GM21529 (cell line): ENCODE measurements at regions not wholly inside any gene's neighbourhood (a gene's known extent, or its start where the extent isn't known, plus 50 kb on each side); places are given as distances from the start of the nearest gene placed in this dataset.
"Not testable (repeated sequence)": the region's sequence is repeated elsewhere in the genome, so short reads cannot be mapped to it uniquely, and the experiment has no call there.

Experiments
- ATAC-seq: cut with Tn5 transposase; IDR thresholded peaks from one replicate; pipeline ENCODE4 v1.9.1; 2021; ENCODE audit not compliant: unreplicated experiment

- ATAC-seq: no peak
These were observed 98.4 kb upstream of the FRMD4A start for GRCh38 chr10:14429043-14429700.

- ATAC-seq: no peak
These were observed 94.3 kb upstream of the FRMD4A start for GRCh38 chr10:14425034-14425433.

GRCh38 chr10:14423111-14423744, 92.5 kb upstream of the FRMD4A start:
- no peak for ATAC-seq

GRCh38 chr10:14422431-14422830, 91.7 kb upstream of the FRMD4A start:
- no peak for ATAC-seq

GRCh38 chr10:14421941-14422340, 91.2 kb upstream of the FRMD4A start:
- no peak for ATAC-seq

GRCh38 chr10:14417336-14417735, 86.6 kb upstream of the FRMD4A start:
- not testable (repeated sequence) for ATAC-seq

- no peak for ATAC-seq
These were observed 85.6 kb upstream of the FRMD4A start for GRCh38 chr10:14416308-14416700.

GRCh38 chr10:14415676-14416307, 85.1 kb upstream of the FRMD4A start:
- ATAC-seq: no peak

- no peak for ATAC-seq
These were observed 84.2 kb upstream of the FRMD4A start for GRCh38 chr10:14414901-14415300.

- ATAC-seq: no peak
These were observed 82.8 kb upstream of the FRMD4A start for GRCh38 chr10:14413523-14413922.

GRCh38 chr10:14412624-14413023, 81.9 kb upstream of the FRMD4A start:
- no peak for ATAC-seq

GRCh38 chr10:14409856-14410458, 79.2 kb upstream of the FRMD4A start:
- no peak for ATAC-seq

GRCh38 chr10:14409247-14409646, 78.5 kb upstream of the FRMD4A start:
- ATAC-seq: no peak

- no peak for ATAC-seq
These were observed 77.4 kb upstream of the FRMD4A start for GRCh38 chr10:14408139-14408538.

GRCh38 chr10:14407567-14407966, 76.8 kb upstream of the FRMD4A start:
- no peak for ATAC-seq

GRCh38 chr10:14405076-14406065, 74.6 kb upstream of the FRMD4A start:
- ATAC-seq: no peak

GRCh38 chr10:14403881-14404623, 73.3 kb upstream of the FRMD4A start:
- no peak for ATAC-seq

GRCh38 chr10:14403359-14403758, 72.6 kb upstream of the FRMD4A start:
- no peak for ATAC-seq

- no peak for ATAC-seq
These were observed 68.9 kb upstream of the FRMD4A start for GRCh38 chr10:14399641-14400040.

- ATAC-seq: no peak
These were observed 66.3 kb upstream of the FRMD4A start for GRCh38 chr10:14397066-14397465.
